ENCODE measurements at regions not wholly inside any gene's neighbourhood (a gene's known extent, or its start where the extent isn't known, plus 50 kb on each side); places are given as distances from the start of the nearest gene placed in this dataset.

GRCh38 chr3:176090727-176091126 lies 1106.6 kb downstream of the TBL1XR1 start:
- no peaks in the 10 kb centered on the region for H3K36me3 ChIP-seq
- no peaks in the 10 kb centered on the region for H3K9me3 ChIP-seq
- no peak overlapping the region for H3K27ac ChIP-seq
- no peaks in the 10 kb centered on the region for H3K4me1 ChIP-seq
- DNase-seq (no peak), ATAC-seq (no peak)
- H3K4me3 ChIP-seq: no peak overlapping the region
- in situ Hi-C loops (cut with MboI; ENCODE audit: low sequenced_read_pairs in 4 of 4): no loop called here
- intact Hi-C loops (cut with DNase I; ENCODE audit: low total_unique reads): no loop called here
- no peak for TF ChIP-seq POLR2A (IDR thresholded peaks at IDR 0.05)
- TF ChIP-seq CTCF (IDR thresholded peaks at IDR 0.05 in 4 of 5, conservative IDR thresholded peaks at IDR 0.05 in 1 of 5): no peak
- no peaks in the 10 kb centered on the region for H3K27me3 ChIP-seq

GRCh38 chr3:176088962-176089383 lies 1108.3 kb downstream of the TBL1XR1 start:
- H3K27ac ChIP-seq: no peak overlapping the region
- no peaks in the 10 kb centered on the region for H3K9me3 ChIP-seq
- no peak overlapping the region for H3K4me3 ChIP-seq
- in situ Hi-C loops (cut with MboI; ENCODE audit: low sequenced_read_pairs in 4 of 4): no loop called here
- intact Hi-C loops (cut with DNase I; ENCODE audit: low total_unique reads): no loop called here
- ATAC-seq: no peak
- H3K27me3 ChIP-seq: no peaks in the 10 kb centered on the region
- no peaks in the 10 kb centered on the region for H3K36me3 ChIP-seq
- H3K4me1 ChIP-seq: no peaks in the 10 kb centered on the region
- TF ChIP-seq CTCF (IDR thresholded peaks at IDR 0.05 in 4 of 5, conservative IDR thresholded peaks at IDR 0.05 in 1 of 5) (no peak), POLR2A (IDR thresholded peaks at IDR 0.05) (no peak)
- DNase-seq: no peak

GRCh38 chr3:176087066-176087697 lies 1110.1 kb downstream of the TBL1XR1 start:
- H3K27ac ChIP-seq: no peak overlapping the region
- in situ Hi-C loops (cut with MboI; ENCODE audit: low sequenced_read_pairs in 4 of 4): no loop called here
- ATAC-seq (no peak), DNase-seq (no peak)
- no peaks in the 10 kb centered on the region for H3K4me1 ChIP-seq
- no peaks in the 10 kb centered on the region for H3K27me3 ChIP-seq
- no peaks in the 10 kb centered on the region for H3K9me3 ChIP-seq
- H3K36me3 ChIP-seq: no peaks in the 10 kb centered on the region
- H3K4me3 ChIP-seq: no peak overlapping the region
- no peak for TF ChIP-seq CTCF (IDR thresholded peaks at IDR 0.05 in 4 of 5, conservative IDR thresholded peaks at IDR 0.05 in 1 of 5)
- intact Hi-C loops (cut with DNase I; ENCODE audit: low total_unique reads): no loop called here

GRCh38 chr3:176079785-176080184 lies 1117.5 kb downstream of the TBL1XR1 start:
- Histone ChIP-seq H3K27me3 (no peaks in the 10 kb centered on the region), H3K4me3 (no peak overlapping the region), H3K36me3 (no peaks in the 10 kb centered on the region), H3K27ac (no peak overlapping the region), H3K4me1 (no peaks in the 10 kb centered on the region), H3K9me3 (no peaks in the 10 kb centered on the region)
- intact Hi-C loops (cut with DNase I; ENCODE audit: low total_unique reads): no loop called here
- in situ Hi-C loops (cut with MboI; ENCODE audit: low sequenced_read_pairs in 4 of 4): no loop called here
- no peak for DNase-seq
- no peak for ATAC-seq
- TF ChIP-seq POLR2A (IDR thresholded peaks at IDR 0.05) (no peak), CTCF (IDR thresholded peaks at IDR 0.05 in 4 of 5, conservative IDR thresholded peaks at IDR 0.05 in 1 of 5) (no peak)

GRCh38 chr3:176078906-176079305 lies 1118.4 kb downstream of the TBL1XR1 start:
- intact Hi-C loops (cut with DNase I; ENCODE audit: low total_unique reads) (no loop called here), in situ Hi-C loops (cut with MboI; ENCODE audit: low sequenced_read_pairs in 4 of 4) (no loop called here)
- DNase-seq: no peak
- Histone ChIP-seq H3K27ac (no peak overlapping the region), H3K9me3 (no peaks in the 10 kb centered on the region), H3K27me3 (no peaks in the 10 kb centered on the region), H3K4me3 (no peak overlapping the region), H3K36me3 (no peaks in the 10 kb centered on the region), H3K4me1 (no peaks in the 10 kb centered on the region)
- no peak for ATAC-seq
- TF ChIP-seq POLR2A (IDR thresholded peaks at IDR 0.05) (no peak), CTCF (IDR thresholded peaks at IDR 0.05 in 4 of 5, conservative IDR thresholded peaks at IDR 0.05 in 1 of 5) (no peak)

Measured in gastrocnemius medialis (tissue), 4 donors.